T-helper 2 cell treated with Interferon-gamma antibody and Interleukin-4, amounts not matched to agents 100 ng/mL and 5 ng/mL, for 36 hours (primary cell): ENCODE measurements at regions not wholly inside any gene's neighbourhood (a gene's known extent, or its start where the extent isn't known, plus 50 kb on each side); places are given as distances from the start of the nearest gene placed in this dataset.
"Not testable (repeated sequence)": the region's sequence is repeated elsewhere in the genome, so short reads cannot be mapped to it uniquely, and the experiment has no call there.

Source experiments
- intact Hi-C: fragments of 100-400 bp; cut with micrococcal nuclease; formaldehyde crosslinking; loops from one replicate; pipeline ENCODE4 v1.15.1; 2023

DNA sequence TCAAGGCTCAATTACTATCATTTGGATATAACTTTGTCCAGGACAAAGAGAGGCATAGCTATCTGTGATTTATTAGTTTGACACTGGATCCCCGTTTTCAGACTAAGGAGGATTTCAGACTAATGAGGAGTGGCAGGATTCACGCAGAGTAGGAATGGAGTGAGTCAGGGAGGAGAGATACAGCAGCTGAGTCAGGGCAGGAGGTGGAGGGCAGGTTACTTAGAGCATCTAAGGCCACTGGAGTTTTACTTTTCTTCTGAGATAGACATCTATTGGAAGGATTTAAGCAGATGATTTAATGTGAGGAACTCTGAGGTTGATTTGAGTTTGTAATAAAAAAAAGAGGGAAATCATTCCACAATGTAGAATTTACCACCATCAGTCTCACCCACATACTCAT lies 110.6 kb downstream of the RPIA start:
- intact Hi-C loops, result not testable (repeated sequence)

- intact Hi-C loops, result no loop called here
These were observed 115.9 kb downstream of the RPIA start for GRCh38 chr2:88807237-88807962.

DNA sequence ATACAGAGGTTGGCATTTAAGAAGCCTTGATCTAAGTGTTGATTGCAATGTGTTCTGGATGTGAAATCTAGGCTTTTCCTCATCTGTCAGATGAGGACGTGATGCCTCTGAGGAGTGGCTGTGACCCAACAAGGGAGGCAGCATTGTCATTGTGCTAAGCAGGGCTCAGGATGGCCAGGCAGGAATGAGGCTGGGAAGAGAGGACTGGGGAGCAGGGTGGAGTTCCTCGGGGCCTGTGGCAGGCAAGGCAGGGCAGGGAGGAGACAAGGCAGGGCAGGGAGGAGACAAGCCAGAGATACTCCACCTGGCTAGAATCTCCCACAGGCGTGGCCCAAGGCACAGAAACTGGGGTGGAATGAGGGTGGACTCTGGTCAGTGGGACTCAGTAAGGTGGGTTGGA lies 116.6 kb downstream of the RPIA start:
- intact Hi-C loops, result no loop called here

GRCh38 chr2:88808652-88809051 lies 117.2 kb downstream of the RPIA start:
- intact Hi-C loops, result no loop called here

GRCh38 chr2:88809216-88809615 lies 117.7 kb downstream of the RPIA start:
- intact Hi-C loops, result no loop called here

DNA sequence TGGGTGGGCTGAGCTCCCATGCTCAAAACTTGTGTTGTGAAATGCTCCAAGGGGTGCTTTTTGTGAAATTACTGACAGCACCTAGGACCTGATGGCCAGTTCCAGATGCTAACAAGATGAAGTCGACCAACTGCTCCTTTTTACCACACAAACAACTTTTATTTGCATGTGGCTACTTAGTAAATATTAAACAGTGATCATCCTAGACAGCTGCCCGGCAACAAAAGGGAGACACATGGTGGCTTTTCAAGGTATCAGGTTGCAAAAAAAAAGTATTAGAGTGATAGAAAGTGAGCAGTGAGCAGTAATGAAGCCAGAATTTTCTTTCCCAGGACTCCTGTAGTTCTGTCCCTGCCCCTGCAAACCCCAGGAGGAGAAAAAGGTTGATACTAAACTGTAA lies 118.5 kb downstream of the RPIA start:
- intact Hi-C loops, result no loop called here

DNA sequence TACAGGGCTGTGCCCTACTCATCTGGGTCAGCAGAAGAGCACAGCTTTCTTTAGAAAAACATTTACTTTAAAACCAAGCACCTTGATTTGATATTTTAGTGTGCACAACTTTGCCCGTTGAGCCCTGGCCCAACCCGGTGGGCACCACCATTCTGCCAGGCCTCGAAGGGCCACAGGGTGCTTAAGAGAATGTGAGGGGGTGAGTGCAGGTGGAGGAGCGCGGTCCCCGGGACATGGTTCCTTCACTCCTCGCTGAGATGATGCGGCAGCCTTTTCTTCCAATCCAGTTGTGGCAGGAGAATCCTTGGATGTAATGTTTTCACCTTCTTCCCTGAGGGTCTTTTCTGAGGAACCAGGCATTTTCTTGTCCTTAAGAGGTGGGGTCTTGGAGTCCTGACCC lies 119.0 kb downstream of the RPIA start:
- intact Hi-C loops, result no loop called here

- intact Hi-C loops, result no loop called here
These were observed 119.8 kb downstream of the RPIA start for GRCh38 chr2:88811233-88811632.

DNA sequence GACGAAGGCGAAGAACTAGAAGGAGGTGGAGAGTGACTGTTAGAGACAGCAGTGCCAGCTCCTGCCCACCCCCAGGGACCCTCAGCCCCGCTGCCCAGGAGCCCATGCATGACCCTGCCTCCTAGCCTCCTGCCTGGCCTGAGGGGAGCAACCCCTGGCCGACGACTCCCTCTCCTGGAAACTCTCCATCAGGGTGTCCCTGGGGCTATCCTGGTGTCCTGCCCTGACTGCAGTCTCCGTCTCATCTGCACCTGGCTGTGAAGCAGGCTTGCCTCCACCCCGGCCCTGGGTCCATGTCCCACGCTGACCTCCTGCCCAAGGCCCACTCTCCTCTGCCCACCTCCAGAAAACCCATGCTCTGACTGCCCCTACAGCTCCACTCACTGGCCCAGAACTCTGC lies 120.2 kb downstream of the RPIA start:
- intact Hi-C loops, result no loop called here

- intact Hi-C loops, result no loop called here
These were observed 122.1 kb downstream of the RPIA start for GRCh38 chr2:88813612-88814011.

- intact Hi-C loops, result no loop called here
These were observed 123.8 kb downstream of the RPIA start for GRCh38 chr2:88815282-88815681.

GRCh38 chr2:88815697-88816096 lies 124.2 kb downstream of the RPIA start:
- intact Hi-C loops, result no loop called here

DNA sequence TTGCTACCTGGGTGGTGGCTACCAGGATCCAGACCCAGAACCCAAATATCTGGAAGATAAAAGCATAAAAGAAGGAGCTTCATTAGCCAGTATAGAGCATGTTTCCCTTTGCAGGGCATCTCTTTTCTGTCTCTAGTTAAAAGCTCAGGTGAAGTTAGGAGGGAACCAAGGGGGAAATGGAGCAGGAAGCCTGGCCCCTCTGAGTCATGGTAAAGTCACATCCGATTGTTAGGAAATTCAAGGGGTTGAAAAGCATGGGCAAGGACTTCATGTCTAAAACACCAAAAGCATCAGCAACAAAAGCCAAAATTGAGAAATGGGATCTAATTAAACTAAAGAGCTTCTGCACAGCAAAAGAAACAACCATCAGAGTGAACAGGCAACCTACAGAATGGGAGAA lies 126.9 kb downstream of the RPIA start:
- intact Hi-C loops, result no loop called here

DNA sequence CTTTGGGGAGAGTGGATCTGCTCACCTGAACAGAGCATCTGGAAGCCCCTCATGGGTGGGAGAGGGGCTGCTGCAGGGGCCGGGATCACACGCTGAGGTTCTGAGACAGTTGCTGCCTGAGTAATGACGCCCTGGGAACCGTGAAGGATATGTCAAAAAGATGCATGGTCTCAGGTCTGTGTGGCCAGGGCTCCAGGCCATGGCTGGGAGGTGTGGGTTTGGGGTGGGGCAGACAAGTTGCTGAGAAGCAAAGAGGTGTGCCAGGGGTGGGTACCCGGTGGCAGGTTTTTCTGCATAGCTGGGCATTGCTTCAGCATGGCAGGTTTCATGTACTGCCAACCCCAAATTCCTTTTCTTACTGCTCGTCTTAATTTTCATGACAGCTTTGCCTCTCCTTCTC lies 133.5 kb downstream of the RPIA start:
- intact Hi-C loops, result no loop called here

DNA sequence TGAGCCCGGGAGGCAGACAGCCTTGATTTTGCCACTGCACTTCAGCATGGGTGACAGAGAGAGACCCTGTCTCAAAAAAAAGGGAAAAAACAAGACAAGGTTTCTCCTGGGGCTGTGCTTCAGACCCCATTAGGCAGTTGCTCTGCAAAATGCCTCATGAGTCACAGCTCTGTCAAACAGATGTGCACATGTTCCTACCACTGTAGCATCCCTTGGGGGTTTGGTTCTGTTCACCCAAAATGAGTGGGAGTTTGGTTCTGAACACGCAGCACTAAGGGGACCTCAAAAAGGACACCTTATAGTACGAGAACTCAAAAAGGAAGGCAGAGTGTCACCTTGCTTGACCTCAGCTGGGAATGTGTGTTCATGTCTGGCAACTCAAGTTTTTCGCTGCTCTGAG lies 134.9 kb downstream of the RPIA start:
- intact Hi-C loops, result no loop called here

GRCh38 chr2:88827821-88828220 lies 136.3 kb downstream of the RPIA start:
- intact Hi-C loops, result no loop called here

DNA sequence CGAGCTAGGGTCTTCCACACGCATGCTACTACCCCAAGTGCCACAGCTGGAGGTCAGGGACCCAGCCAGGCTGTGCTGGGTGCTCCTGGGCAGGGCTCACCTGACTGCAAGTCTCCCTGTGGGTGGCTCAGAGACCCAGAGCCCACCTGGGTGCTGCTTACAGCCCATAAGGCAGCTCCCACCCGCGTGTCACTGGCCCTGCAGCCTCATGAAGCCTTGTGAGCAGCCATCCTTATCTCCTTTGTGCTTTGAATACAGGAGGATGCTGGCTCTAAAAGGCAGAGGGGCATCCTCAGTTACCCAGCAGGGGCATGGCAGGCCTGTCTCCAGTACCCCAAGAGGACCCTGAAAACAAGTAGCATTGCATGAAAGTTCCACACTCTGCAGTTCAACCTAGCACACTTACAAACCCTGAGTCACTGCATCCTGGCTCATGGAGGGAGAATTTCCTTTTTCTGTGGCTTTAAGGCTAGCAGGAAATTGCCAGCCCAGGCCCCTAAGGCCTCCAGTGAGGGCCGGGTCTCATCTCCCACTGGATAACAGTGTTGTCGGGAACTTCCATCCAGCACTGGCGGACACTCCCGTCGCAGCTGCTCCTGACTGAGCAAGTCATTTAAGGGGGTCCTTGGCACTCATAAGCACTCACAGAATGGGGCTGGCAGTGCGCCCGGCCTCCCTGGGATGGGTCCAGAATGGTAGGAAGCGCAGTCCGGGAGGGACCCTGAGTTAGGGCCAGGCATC lies 137.1 kb downstream of the RPIA start:
- intact Hi-C loops, result no loop called here

DNA sequence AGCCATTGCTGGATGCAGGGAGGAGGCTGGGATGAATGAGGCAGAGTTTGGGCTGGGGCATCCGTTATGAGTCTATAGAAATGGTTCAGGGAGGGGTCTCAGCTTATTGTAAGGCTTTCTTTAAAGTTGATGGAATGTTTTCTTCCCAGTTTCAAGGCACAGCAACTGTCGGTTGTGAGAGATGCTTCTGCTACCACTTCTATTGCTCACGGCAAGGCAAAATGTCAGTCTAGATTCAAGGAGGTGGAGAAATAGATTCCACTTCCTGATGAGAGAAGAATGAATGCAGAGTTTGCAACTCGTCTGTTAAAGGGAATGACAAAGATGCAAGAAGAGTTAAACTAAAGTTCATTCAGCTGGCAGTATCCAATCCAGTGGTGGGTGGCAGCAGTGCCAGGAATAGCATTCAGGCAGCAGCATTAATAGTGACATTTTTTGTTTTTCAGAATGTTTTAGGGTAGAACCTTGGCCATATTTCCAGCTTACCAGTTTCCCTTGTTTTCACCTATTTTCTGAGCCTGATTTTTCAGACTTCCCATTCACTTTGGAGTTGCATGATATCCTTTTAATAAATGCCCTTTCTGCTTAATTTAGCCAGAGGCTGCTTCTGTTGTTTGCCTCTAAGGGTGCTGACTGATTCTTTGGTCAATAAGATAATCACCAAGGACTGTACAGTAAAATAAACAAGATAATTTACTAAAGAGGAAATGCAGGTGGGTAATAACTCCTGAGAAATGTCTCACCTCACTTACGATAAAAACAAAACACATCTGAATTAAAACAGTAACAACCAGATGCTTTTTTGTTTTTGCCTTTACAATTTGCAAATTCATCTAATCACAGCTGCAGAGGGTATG lies 138.4 kb downstream of the RPIA start:
- intact Hi-C loops, result no loop called here

GRCh38 chr2:88831071-88831791 lies 139.8 kb downstream of the RPIA start:
- intact Hi-C loops, result loop anchor here (1.0 kb wide), 1 partner anchor 91 kb away; no protein-coding TSS in a partner anchor

DNA sequence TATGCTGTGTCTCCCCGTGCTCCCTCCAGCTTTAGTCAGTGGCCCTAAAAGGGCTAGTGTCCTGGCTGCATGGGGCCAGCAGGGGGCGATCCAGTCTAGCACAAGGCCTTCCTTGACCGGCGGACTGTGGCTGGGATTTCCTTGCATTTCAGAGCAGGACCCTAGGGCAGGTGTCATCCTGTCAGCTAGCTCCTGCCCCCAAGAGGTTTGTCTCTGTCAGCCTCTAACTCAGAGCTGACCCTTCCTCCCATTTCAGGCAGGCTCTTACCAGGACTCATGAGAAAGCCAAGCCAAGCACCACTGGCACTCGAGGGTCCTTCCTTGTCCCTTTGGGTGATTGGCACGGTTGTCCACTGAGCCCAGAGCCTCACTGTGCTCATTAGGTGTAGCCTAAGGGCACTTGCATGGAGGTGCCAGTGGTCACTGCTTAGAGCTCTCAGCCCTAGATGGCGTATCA lies 140.3 kb downstream of the RPIA start:
- intact Hi-C loops, result loop anchor here (1.0 kb wide), 1 partner anchor 92 kb away; no protein-coding TSS in a partner anchor

DNA sequence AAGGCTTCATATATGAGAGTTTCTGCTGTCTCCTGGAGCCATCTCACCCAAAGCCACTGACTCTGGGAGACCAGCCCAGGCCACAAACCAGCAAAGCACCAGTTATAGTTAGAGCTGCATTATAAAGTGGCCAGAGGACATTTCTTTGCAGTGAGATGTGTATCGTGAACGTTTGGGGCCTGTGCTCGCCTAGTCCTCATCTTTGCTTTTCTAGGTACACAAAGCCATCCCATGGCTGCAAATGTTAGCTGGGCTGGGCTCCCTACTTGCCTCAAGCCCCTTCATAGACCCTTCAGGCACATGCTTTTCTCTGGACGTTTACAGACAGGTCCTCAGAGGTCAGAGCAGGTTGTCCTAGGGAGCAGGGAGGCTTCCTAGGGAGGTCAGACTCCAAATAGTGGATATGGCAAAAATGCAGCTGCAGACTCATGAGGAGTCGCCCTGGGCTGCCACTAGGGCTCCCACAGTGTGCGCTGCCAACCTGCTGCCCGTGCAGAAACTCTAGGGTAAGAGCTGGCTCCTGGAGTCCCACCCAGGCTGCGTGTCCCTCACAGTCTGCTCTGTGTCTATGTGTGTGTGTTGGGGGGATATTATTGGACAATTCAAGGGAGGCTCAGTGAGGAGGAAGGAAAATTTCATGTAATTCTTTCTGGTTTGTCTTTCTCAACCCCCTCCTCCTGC lies 141.0 kb downstream of the RPIA start:
- intact Hi-C loops, result no loop called here
